K562 (cell line): ENCODE measurements at regions not wholly inside any gene's neighbourhood (a gene's known extent, or its start where the extent isn't known, plus 50 kb on each side); places are given as distances from the start of the nearest gene placed in this dataset.

Experiments used
- SMARCC2 ChIP-seq: fragments of 450-650 bp; IDR thresholded peaks from 2 replicates; pipeline ENCODE4 v1.6.1; 2017; ENCODE audit warnings: antibody characterized with exemption, moderate library complexity, mild to moderate bottlenecking, low read depth
- SREBF2 ChIP-seq: sonication (generic); formaldehyde crosslinking; IDR thresholded peaks from 2 replicates; pipeline ENCODE4 v1.4.0; 2020; ENCODE audit warnings: mild to moderate bottlenecking, missing genetic modification reagents
- TCFL5 ChIP-seq: fragments of 250-450 bp; sonication (Bioruptor Pico); conservative IDR thresholded peaks from 2 replicates; pipeline ENCODE4 v1.6.1; 2021; ENCODE audit warnings: mild to moderate bottlenecking, moderate library complexity, matching md5 sums
- TOE1 ChIP-seq, 2 experiments: fragments of 450-650 bp in 1 of 2; sonication (generic) in 1 of 2; formaldehyde crosslinking in 1 of 2; IDR thresholded peaks; 2 replicates each; pipeline versions ENCODE4 v1.7.1 to v1.8.0; 2016 to 2022; ENCODE audit warnings: borderline replicate concordance in 2 of 2, mild to moderate bottlenecking in 2 of 2, antibody characterized with exemption in 1 of 2, inconsistent platforms in 1 of 2, low read depth in 1 of 2, missing genetic modification reagents in 1 of 2, moderate library complexity in 1 of 2
- TF ChIP-seq, protein P1 (sequence below): sonication (generic); formaldehyde crosslinking; IDR thresholded peaks from 2 replicates; pipeline ENCODE4 v1.8.1; 2023; ENCODE audit warnings: missing genetic modification reagents, mild to moderate bottlenecking, borderline replicate concordance
- TF ChIP-seq, protein P2 (sequence below): fragments of 450-650 bp; formaldehyde crosslinking; IDR thresholded peaks from 2 replicates; pipeline ENCODE4 v1.4.0; 2022; ENCODE audit warnings: missing genetic modification characterization

DNA sequence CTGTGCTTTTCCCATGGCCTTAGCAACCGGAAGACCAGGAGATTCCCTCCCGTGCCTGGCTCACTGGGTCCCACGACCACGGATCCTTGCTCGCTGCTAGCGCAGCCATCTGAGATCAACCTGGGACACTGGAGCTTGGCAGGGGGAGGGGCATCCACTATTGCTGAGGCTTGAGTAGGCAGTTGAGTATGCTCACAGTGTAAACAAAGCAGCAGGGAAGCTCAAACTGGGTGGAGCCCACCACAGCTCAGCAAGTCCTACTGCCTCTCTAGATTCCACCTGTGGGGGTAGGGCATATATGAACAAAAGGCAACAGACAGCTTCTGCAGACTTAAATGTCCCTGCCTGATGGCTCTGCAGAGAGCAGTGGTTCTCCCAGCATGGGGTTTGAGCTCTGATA lies 697.0 kb downstream of the SORCS1 start (continued):
- no peak for TF ChIP-seq TCFL5 (CRISPR knock-in tag)
- TF ChIP-seq SREBF2 (CRISPR knock-in tag) = no peak
- no peak for TF ChIP-seq SMARCC2
- TF ChIP-seq TOE1 (IDR thresholded peaks at IDR 0.05; ENCODE audit: borderline replicate concordance) = no peak
- no peak for TF ChIP-seq TOE1 (CRISPR knock-in tag; IDR thresholded peaks at IDR 0.05; ENCODE audit: borderline replicate concordance, low read depth)
- TF ChIP-seq, protein P1, sequence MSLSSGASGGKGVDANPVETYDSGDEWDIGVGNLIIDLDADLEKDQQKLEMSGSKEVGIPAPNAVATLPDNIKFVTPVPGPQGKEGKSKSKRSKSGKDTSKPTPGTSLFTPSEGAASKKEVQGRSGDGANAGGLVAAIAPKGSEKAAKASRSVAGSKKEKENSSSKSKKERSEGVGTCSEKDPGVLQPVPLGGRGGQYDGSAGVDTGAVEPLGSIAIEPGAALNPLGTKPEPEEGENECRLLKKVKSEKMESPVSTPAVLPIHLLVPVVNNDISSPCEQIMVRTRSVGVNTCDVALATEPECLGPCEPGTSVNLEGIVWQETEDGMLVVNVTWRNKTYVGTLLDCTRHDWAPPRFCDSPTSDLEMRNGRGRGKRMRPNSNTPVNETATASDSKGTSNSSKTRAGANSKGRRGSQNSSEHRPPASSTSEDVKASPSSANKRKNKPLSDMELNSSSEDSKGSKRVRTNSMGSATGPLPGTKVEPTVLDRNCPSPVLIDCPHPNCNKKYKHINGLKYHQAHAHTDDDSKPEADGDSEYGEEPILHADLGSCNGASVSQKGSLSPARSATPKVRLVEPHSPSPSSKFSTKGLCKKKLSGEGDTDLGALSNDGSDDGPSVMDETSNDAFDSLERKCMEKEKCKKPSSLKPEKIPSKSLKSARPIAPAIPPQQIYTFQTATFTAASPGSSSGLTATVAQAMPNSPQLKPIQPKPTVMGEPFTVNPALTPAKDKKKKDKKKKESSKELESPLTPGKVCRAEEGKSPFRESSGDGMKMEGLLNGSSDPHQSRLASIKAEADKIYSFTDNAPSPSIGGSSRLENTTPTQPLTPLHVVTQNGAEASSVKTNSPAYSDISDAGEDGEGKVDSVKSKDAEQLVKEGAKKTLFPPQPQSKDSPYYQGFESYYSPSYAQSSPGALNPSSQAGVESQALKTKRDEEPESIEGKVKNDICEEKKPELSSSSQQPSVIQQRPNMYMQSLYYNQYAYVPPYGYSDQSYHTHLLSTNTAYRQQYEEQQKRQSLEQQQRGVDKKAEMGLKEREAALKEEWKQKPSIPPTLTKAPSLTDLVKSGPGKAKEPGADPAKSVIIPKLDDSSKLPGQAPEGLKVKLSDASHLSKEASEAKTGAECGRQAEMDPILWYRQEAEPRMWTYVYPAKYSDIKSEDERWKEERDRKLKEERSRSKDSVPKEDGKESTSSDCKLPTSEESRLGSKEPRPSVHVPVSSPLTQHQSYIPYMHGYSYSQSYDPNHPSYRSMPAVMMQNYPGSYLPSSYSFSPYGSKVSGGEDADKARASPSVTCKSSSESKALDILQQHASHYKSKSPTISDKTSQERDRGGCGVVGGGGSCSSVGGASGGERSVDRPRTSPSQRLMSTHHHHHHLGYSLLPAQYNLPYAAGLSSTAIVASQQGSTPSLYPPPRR (CRISPR knock-in tag) = no peak
- TF ChIP-seq, protein P2, sequence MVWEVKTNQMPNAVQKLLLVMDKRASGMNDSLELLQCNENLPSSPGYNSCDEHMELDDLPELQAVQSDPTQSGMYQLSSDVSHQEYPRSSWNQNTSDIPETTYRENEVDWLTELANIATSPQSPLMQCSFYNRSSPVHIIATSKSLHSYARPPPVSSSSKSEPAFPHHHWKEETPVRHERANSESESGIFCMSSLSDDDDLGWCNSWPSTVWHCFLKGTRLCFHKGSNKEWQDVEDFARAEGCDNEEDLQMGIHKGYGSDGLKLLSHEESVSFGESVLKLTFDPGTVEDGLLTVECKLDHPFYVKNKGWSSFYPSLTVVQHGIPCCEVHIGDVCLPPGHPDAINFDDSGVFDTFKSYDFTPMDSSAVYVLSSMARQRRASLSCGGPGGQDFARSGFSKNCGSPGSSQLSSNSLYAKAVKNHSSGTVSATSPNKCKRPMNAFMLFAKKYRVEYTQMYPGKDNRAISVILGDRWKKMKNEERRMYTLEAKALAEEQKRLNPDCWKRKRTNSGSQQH = no peak
